Activated CD8-positive, alpha-beta memory T cell treated with anti-CD3 and anti-CD28 coated beads for 48 hours (primary cell): ENCODE measurements at regions not wholly inside any gene's neighbourhood (a gene's known extent, or its start where the extent isn't known, plus 50 kb on each side); places are given as distances from the start of the nearest gene placed in this dataset.

ENCODE experiments used
- DNase-seq, 3 experiments: peaks; one replicate each; pipeline ENCODE4 v3.0.0-alpha.2; 2020; ENCODE audit warnings: low read depth in 2 of 3, low spot score in 2 of 3

GRCh38 chr6:138577151-138577915, 78.0 kb upstream of the NHSL1 start:
- no peak for DNase-seq

- DNase-seq: no peak
Observed at GRCh38 chr6:138580040-138580439, 80.7 kb upstream of the NHSL1 start.

GRCh38 chr6:138580801-138581200, 81.5 kb upstream of the NHSL1 start:
- no peak for DNase-seq

- DNase-seq: no peak
Observed at GRCh38 chr6:138582573-138582972, 83.3 kb upstream of the NHSL1 start.

GRCh38 chr6:138586638-138587037, 87.3 kb upstream of the NHSL1 start:
- DNase-seq: no peak

- DNase-seq: peak in 1 of 3 experiments; percentile 22
Observed at GRCh38 chr6:138588805-138589434, 89.6 kb upstream of the NHSL1 start.

GRCh38 chr6:138590796-138591709, 91.8 kb upstream of the NHSL1 start:
- no peak for DNase-seq

- no peak for DNase-seq
Observed at GRCh38 chr6:138592749-138593123, 93.4 kb upstream of the NHSL1 start.

- DNase-seq: peak in 1 of 3 experiments; percentile 27
Observed at GRCh38 chr6:138593124-138593877, 94.0 kb upstream of the NHSL1 start.

GRCh38 chr6:138593909-138594757, 94.8 kb upstream of the NHSL1 start:
- no peak for DNase-seq

- no peak for DNase-seq
Observed at GRCh38 chr6:138594758-138595140, 95.5 kb upstream of the NHSL1 start.

GRCh38 chr6:138596126-138596525, 96.8 kb upstream of the NHSL1 start:
- DNase-seq: no peak

- no peak for DNase-seq
Observed at GRCh38 chr6:138596591-138596990, 97.3 kb upstream of the NHSL1 start.

- DNase-seq: no peak
Observed at GRCh38 chr6:138597336-138597735, 98.0 kb upstream of the NHSL1 start.

GRCh38 chr6:138598562-138599173, 99.4 kb upstream of the NHSL1 start:
- DNase-seq: no peak

GRCh38 chr6:138600261-138600660, 101.0 kb upstream of the NHSL1 start:
- no peak for DNase-seq

- no peak for DNase-seq
Observed at GRCh38 chr6:138600726-138601125, 101.4 kb upstream of the NHSL1 start.

- no peak for DNase-seq
Observed at GRCh38 chr6:138601128-138601527, 101.8 kb upstream of the NHSL1 start.

GRCh38 chr6:138605958-138606357, 106.7 kb upstream of the NHSL1 start:
- no peak for DNase-seq
